HG02884 (cell line): ENCODE measurements at regions not wholly inside any gene's neighbourhood (a gene's known extent, or its start where the extent isn't known, plus 50 kb on each side); places are given as distances from the start of the nearest gene placed in this dataset.
"Not testable (repeated sequence)": the region's sequence is repeated elsewhere in the genome, so short reads cannot be mapped to it uniquely, and the experiment has no call there.

Experiments used
- ATAC-seq: cut with Tn5 transposase; IDR thresholded peaks from one replicate; pipeline ENCODE4 v1.9.1; 2021; ENCODE audit warnings: mild to moderate bottlenecking, moderate library complexity; ENCODE audit not compliant: unreplicated experiment

GRCh38 chr4:33625748-33626147, 2618.6 kb downstream of the ARAP2 start:
- ATAC-seq, result no peak

GRCh38 chr4:33626221-33626620, 2618.1 kb downstream of the ARAP2 start:
- no peak for ATAC-seq

GRCh38 chr4:33628296-33628695, 2616.0 kb downstream of the ARAP2 start:
- no peak for ATAC-seq

GRCh38 chr4:33649015-33649414, 2595.3 kb downstream of the ARAP2 start:
- ATAC-seq, result no peak

- no peak for ATAC-seq
Measured at GRCh38 chr4:33649471-33649870, 2594.8 kb downstream of the ARAP2 start.

GRCh38 chr4:33650036-33650435, 2594.3 kb downstream of the ARAP2 start:
- no peak for ATAC-seq

- ATAC-seq, result no peak
Measured at GRCh38 chr4:33658971-33659370, 2585.3 kb downstream of the ARAP2 start.

- no peak for ATAC-seq
Measured at GRCh38 chr4:33661636-33662035, 2582.7 kb downstream of the ARAP2 start.

GRCh38 chr4:33685939-33686338, 2558.4 kb downstream of the ARAP2 start:
- ATAC-seq, result no peak

- ATAC-seq, result no peak
Measured at GRCh38 chr4:33696041-33696440, 2548.3 kb downstream of the ARAP2 start.

GRCh38 chr4:33696586-33696985, 2547.7 kb downstream of the ARAP2 start:
- ATAC-seq, result no peak

- ATAC-seq, result no peak
Measured at GRCh38 chr4:33709247-33709646, 2535.1 kb downstream of the ARAP2 start.

GRCh38 chr4:33711826-33712225, 2532.5 kb downstream of the ARAP2 start:
- ATAC-seq, result no peak

- no peak for ATAC-seq
Measured at GRCh38 chr4:33714971-33715370, 2529.3 kb downstream of the ARAP2 start.

GRCh38 chr4:33715841-33716395, 2528.4 kb downstream of the ARAP2 start:
- ATAC-seq, result no peak

GRCh38 chr4:33722254-33722653, 2522.1 kb downstream of the ARAP2 start:
- ATAC-seq, result no peak

- ATAC-seq, result no peak
Measured at GRCh38 chr4:33722800-33723516, 2521.4 kb downstream of the ARAP2 start.

GRCh38 chr4:33724685-33725084, 2519.6 kb downstream of the ARAP2 start:
- ATAC-seq, result no peak

GRCh38 chr4:33725861-33726260, 2518.5 kb downstream of the ARAP2 start:
- ATAC-seq, result no peak

- ATAC-seq, result no peak
Measured at GRCh38 chr4:33737726-33738125, 2506.6 kb downstream of the ARAP2 start.

GRCh38 chr4:33739884-33740632, 2504.3 kb downstream of the ARAP2 start:
- ATAC-seq, result no peak

GRCh38 chr4:33740871-33741270, 2503.4 kb downstream of the ARAP2 start:
- not testable (repeated sequence) for ATAC-seq
